Esophagus muscularis mucosa (tissue), 4 donors: ENCODE measurements at regions not wholly inside any gene's neighbourhood (a gene's known extent, or its start where the extent isn't known, plus 50 kb on each side); places are given as distances from the start of the nearest gene placed in this dataset.

Source experiments
- DNase-seq: peaks from one replicate; pipeline ENCODE4 v3.0.0-alpha.2; 2017; ENCODE audit errors: extremely low spot score
- H3K27ac ChIP-seq, 4 donors: fragments of 200-600 bp; sonication (generic); replicated peaks in 1 of 4; 1 replicate in 3 of 4; 2 replicates in 1 of 4; pipeline ENCODE4 v1.5.1; 2016 to 2019; ENCODE audit warnings: mild to moderate bottlenecking in 1 of 4
- H3K27me3 ChIP-seq, 4 donors: fragments of 200-600 bp; sonication (generic); one replicate each; pipeline versions ENCODE4 v1.5.1 to v1.6.0; 2016 to 2019
- H3K36me3 ChIP-seq, 4 donors: fragments of 200-600 bp; sonication (generic); one replicate each; pipeline ENCODE4 v1.5.1; 2016 to 2019
- H3K4me1 ChIP-seq, 4 donors: fragments of 200-600 bp; sonication (generic); one replicate each; pipeline ENCODE4 v1.5.1; 2016 to 2019
- H3K4me3 ChIP-seq, 4 donors: fragments of 200-600 bp; sonication (generic); 1 replicate in 2 of 4; 2 replicates in 2 of 4; pipeline ENCODE4 v1.5.1; 2016 to 2019; ENCODE audit warnings: mild to moderate bottlenecking in 4 of 4, moderate library complexity in 1 of 4
- H3K9me3 ChIP-seq, 4 donors: fragments of 200-600 bp; sonication (generic); 1 replicate in 3 of 4; 2 replicates in 1 of 4; pipeline ENCODE4 v1.5.1; 2016 to 2019
- EP300 ChIP-seq: sonication (generic); formaldehyde crosslinking; IDR thresholded peaks from one replicate; pipeline ENCODE4 v1.6.1; 2017; ENCODE audit warnings: antibody characterized with exemption
- POLR2A ChIP-seq: fragments of 450-650 bp; IDR thresholded peaks from one replicate; pipeline ENCODE4 v1.6.1; 2017; ENCODE audit warnings: antibody characterized with exemption, moderate library complexity, mild to moderate bottlenecking, low read depth
- POLR2AphosphoS5 ChIP-seq, 2 donors: sonication (generic); formaldehyde crosslinking; IDR thresholded peaks; one replicate each; pipeline ENCODE4 v1.6.1; 2017; ENCODE audit warnings: antibody characterized with exemption in 2 of 2
- WGBS: methylation state at CpG from one replicate; pipeline ENCODE4 v1.1.5; 2018; 5-methylcytosine and 5-hydroxymethylcytosine counted together
- intact Hi-C: fragments of 100-400 bp; cut with DNase I; formaldehyde crosslinking; loops from one replicate; pipeline ENCODE4 v1.15.1; 2023
- TF ChIP-seq, protein P1 (sequence below), 3 experiments: fragments of 200-600 bp in 2 of 3; fragments of 450-650 bp in 1 of 3; sonication (generic) in 2 of 3; IDR thresholded peaks; one replicate each; pipeline ENCODE4 v1.5.1; 2017 to 2019; ENCODE audit warnings: antibody characterized with exemption in 3 of 3, mild to moderate bottlenecking in 2 of 3, moderate library complexity in 1 of 3

DNA sequence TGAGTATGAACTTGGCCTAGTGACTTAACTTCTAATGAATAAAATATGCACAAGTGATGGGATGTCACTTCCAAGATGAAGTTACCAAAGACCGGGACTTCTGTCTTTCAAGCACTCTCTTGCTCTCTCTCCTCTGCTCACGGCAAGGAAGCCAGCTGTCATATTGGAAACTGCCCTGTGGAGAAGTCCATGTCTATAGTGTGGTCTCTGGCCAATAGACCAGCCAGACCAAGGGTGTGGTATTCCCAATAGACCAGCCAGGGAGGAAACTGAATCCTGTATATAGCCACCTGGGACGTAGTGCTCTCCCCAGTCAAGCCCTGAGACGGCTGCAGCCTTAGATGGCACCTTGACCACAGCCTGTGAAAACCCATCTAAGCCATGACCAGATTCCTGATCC is 93.2 kb upstream of the ALX4 start:
- Histone ChIP-seq H3K27me3 (peaks cover 0 to 23% (median 0%) of the 10 kb centered on the region in 4 donors), H3K4me3 (no peak overlapping the region), H3K27ac (no peak overlapping the region), H3K36me3 (no peaks in the 10 kb centered on the region), H3K4me1 (no peaks in the 10 kb centered on the region), H3K9me3 (no peaks in the 10 kb centered on the region)
- DNase-seq, result no peak
- no peak for TF ChIP-seq POLR2A
- TF ChIP-seq EP300, result no peak
- TF ChIP-seq, protein P1, sequence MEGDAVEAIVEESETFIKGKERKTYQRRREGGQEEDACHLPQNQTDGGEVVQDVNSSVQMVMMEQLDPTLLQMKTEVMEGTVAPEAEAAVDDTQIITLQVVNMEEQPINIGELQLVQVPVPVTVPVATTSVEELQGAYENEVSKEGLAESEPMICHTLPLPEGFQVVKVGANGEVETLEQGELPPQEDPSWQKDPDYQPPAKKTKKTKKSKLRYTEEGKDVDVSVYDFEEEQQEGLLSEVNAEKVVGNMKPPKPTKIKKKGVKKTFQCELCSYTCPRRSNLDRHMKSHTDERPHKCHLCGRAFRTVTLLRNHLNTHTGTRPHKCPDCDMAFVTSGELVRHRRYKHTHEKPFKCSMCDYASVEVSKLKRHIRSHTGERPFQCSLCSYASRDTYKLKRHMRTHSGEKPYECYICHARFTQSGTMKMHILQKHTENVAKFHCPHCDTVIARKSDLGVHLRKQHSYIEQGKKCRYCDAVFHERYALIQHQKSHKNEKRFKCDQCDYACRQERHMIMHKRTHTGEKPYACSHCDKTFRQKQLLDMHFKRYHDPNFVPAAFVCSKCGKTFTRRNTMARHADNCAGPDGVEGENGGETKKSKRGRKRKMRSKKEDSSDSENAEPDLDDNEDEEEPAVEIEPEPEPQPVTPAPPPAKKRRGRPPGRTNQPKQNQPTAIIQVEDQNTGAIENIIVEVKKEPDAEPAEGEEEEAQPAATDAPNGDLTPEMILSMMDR (IDR thresholded peaks at IDR 0.05), result no peak
- TF ChIP-seq POLR2AphosphoS5 (IDR thresholded peaks at IDR 0.05), result no peak
- intact Hi-C loops, result no loop called here
- 65% methylated on average over 4 of the region's 4 CpGs for WGBS

DNA sequence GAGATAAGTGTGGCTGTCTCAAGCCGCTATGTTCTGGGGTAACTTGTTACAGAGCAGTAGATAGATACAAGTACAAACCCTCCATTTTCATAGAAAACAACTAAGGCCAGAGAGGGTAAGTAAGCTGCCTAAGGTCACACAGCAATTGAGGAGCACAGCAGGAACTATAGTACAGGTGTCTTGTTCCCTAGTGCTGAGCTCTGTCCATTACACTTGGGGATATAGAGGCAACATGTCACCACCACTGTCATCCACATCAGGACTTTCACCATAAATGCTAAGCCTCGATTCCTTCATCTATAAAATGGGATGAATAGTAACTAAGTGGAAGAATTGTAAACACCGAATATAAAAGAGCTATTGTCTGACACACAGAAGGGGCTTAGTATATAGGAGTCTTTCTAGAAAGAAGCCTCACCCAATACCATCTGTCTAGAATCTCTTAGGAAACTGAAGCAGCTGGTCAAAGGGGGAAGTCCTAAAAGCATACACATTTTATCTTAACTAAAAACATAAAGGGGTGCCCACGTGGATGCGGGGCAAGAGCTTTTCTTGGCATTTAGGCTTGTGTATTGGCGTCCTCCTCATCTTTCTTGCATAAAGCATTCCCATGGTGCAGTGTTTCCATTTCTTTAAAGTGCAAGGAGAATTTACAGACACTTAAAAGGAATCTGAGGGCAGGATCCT is 93.8 kb upstream of the ALX4 start:
- H3K9me3 ChIP-seq, result no peaks in the 10 kb centered on the region
- H3K27me3 ChIP-seq, result peaks cover 0 to 23% (median 0%) of the 10 kb centered on the region in 4 donors
- H3K4me3 ChIP-seq, result no peak overlapping the region
- no peak for TF ChIP-seq POLR2A
- no peaks in the 10 kb centered on the region for H3K36me3 ChIP-seq
- intact Hi-C loops, result no loop called here
- no peak for DNase-seq
- H3K27ac ChIP-seq, result no peak overlapping the region
- no peaks in the 10 kb centered on the region for H3K4me1 ChIP-seq
- 76% methylated on average over 6 of the region's 6 CpGs for WGBS

DNA sequence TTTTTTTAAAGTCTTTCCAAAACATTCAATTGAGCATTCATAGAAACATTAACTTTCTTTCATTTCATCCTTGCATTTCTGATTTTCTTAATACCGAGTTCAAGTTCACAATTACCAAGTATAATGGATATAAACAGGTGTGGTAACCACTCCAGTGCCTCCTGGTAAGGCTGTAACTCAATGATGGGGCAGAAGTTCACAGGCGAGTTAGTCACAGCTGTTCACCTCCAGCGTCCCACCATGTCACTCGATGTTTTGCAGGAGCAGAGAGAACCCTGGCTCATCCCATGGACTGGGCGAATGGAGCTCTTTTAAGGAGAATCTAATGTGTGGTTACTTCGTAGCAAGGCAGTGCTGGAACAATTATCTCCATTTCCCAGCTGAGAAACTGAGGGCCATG is 94.4 kb upstream of the ALX4 start:
- intact Hi-C loops, result no loop called here
- Histone ChIP-seq H3K27me3 (peaks cover 0 to 22% (median 0%) of the 10 kb centered on the region in 4 donors), H3K4me1 (no peaks in the 10 kb centered on the region), H3K4me3 (no peak overlapping the region), H3K36me3 (no peaks in the 10 kb centered on the region), H3K9me3 (no peaks in the 10 kb centered on the region), H3K27ac (no peak overlapping the region)
- no peak for DNase-seq
- 87% methylated on average over 6 of the region's 6 CpGs for WGBS
- TF ChIP-seq POLR2AphosphoS5 (IDR thresholded peaks at IDR 0.05) (no peak), EP300 (no peak), POLR2A (no peak)
- TF ChIP-seq, protein P1 (IDR thresholded peaks at IDR 0.05), result no peak

DNA sequence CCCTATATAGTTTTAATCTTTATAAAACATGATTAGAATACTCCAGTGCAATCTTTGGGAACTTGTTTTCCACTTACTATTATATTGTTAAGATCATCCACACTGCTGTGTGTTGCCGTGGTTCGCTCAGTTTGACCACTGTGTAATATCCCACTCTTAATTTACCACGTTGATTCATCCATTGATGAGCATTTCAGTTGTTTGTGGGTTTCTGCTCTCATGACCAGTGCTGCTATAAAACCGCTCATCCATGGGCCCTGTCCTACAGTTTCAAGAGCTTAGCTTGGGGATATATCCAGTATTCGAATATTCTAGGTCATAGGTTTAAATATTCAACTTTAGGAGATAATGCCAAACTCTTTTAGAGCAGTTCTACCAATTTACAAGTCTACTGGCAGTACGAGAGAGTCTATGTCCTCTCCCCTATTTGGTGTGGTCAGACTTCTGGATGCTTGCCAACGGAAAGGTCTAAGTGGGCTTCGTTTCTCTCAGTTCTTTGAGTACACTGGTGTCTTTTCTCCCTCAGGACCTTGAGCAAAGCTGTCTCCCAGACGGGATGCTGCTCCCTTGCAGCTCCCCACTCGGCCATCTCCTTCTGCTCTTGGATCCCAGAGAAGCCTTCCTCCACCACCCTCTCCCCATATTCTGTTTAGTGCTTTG is 94.9 kb upstream of the ALX4 start:
- Histone ChIP-seq H3K36me3 (no peaks in the 10 kb centered on the region), H3K27me3 (peaks cover 0 to 22% (median 0%) of the 10 kb centered on the region in 4 donors), H3K4me1 (no peaks in the 10 kb centered on the region), H3K27ac (no peak overlapping the region), H3K9me3 (no peaks in the 10 kb centered on the region), H3K4me3 (no peak overlapping the region)
- intact Hi-C loops, result no loop called here
- no peak for TF ChIP-seq POLR2AphosphoS5 (IDR thresholded peaks at IDR 0.05)
- no peak for TF ChIP-seq EP300
- TF ChIP-seq, protein P1 (IDR thresholded peaks at IDR 0.05), result no peak
- no peak for TF ChIP-seq POLR2A
- DNase-seq, result no peak
- WGBS, result 74% methylated on average over 10 of the region's 10 CpGs

DNA sequence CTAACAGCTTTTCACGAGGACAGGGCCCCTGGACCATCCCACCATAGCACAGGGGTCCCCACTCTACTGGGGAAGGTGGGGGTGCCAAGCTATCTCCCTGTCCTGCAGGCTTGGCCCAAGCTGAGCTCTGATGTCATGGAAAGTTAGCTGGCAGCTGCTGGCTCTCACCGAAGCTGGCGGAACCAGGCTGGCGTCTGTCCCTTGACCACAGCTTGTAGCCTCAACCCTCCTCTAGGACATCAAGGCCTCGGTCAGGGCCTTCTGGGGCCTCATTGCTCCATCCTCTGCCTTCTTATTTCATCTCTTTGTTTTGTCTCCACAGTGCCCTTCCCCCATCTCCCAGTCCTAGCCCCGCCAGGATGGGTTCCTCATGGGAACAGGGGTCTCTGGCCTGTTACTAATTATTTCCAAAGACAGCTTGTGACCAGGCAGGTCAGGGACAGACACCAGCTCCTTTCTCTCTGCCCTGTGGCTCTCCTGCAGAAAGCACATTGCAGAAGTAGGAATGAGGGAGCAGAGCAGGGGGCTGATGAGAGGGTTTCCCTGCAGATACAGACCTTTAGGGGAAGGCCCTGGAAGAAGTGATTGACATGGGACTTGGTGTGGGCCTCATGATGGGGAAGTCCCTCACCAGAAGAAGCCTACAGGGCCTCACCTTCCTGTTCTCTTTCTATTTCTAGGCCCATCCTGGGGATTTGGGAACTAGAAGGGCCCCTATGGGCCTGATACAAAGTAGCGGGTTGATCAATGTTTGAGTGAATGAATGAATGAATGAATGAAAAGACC is 97.5 kb upstream of the ALX4 start:
- intact Hi-C loops, result no loop called here
- H3K27ac ChIP-seq, result no peak overlapping the region
- H3K27me3 ChIP-seq, result peaks cover 0 to 26% (median 0%) of the 10 kb centered on the region in 4 donors
- H3K4me1 ChIP-seq, result no peaks in the 10 kb centered on the region
- no peak overlapping the region for H3K4me3 ChIP-seq
- 79% methylated on average over 7 of the region's 7 CpGs for WGBS
- H3K9me3 ChIP-seq, result peaks cover 0 to 6% (median 0%) of the 10 kb centered on the region in 4 donors
- TF ChIP-seq POLR2A (no peak), POLR2AphosphoS5 (IDR thresholded peaks at IDR 0.05) (no peak), EP300 (no peak)
- TF ChIP-seq, protein P1 (IDR thresholded peaks at IDR 0.05), result no peak
- no peak for DNase-seq
- no peaks in the 10 kb centered on the region for H3K36me3 ChIP-seq
